ENCODE measurements at regions not wholly inside any gene's neighbourhood (a gene's known extent, or its start where the extent isn't known, plus 50 kb on each side); places are given as distances from the start of the nearest gene placed in this dataset.

DNA sequence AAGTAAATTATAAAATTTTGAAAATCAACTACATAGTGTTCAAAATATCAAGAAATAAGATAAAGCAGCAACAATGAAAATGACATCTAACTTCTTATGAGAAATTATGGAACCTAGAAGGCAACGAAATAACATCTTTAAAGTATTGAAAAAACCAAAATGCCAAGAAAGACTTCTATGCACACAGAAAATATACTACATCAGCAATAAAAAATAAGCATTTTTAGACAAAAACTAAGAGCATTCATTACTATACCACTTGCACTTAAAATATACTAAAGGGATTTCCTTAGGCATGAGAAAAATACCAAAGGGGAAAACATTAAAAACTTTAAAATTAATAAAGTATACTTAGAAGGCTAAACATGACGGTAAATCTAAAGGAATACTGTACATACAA, 556.3 kb downstream of the NUP35 start:
- TF ChIP-seq GATA2 (IDR thresholded peaks at IDR 0.05; ENCODE audit: insufficient read depth, insufficient read length, low read depth, low read length) (no peak), EZH2 (IDR thresholded peaks at IDR 0.05; ENCODE audit: borderline replicate concordance, low read depth, low read length, severe bottlenecking) (no peak), POLR2AphosphoS5 (IDR thresholded peaks at IDR 0.05; ENCODE audit: insufficient read depth, low read depth, low read length) (no peak), FOS (IDR thresholded peaks at IDR 0.05; ENCODE audit: borderline replicate concordance, insufficient read depth, low read length) (no peak), MYC (IDR thresholded peaks at IDR 0.05; ENCODE audit: low read depth, low read length) (no peak), JUN (IDR thresholded peaks at IDR 0.05; ENCODE audit: borderline replicate concordance, insufficient read depth, insufficient read length, low read depth) (no peak), POLR2A (IDR thresholded peaks at IDR 0.05; ENCODE audit: low read depth, low read length) (no peak)
- TF ChIP-seq, protein P1, sequence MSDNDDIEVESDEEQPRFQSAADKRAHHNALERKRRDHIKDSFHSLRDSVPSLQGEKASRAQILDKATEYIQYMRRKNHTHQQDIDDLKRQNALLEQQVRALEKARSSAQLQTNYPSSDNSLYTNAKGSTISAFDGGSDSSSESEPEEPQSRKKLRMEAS (IDR thresholded peaks at IDR 0.05; ENCODE audit: insufficient read depth, insufficient read length): no peak
- TF ChIP-seq, protein P2, sequence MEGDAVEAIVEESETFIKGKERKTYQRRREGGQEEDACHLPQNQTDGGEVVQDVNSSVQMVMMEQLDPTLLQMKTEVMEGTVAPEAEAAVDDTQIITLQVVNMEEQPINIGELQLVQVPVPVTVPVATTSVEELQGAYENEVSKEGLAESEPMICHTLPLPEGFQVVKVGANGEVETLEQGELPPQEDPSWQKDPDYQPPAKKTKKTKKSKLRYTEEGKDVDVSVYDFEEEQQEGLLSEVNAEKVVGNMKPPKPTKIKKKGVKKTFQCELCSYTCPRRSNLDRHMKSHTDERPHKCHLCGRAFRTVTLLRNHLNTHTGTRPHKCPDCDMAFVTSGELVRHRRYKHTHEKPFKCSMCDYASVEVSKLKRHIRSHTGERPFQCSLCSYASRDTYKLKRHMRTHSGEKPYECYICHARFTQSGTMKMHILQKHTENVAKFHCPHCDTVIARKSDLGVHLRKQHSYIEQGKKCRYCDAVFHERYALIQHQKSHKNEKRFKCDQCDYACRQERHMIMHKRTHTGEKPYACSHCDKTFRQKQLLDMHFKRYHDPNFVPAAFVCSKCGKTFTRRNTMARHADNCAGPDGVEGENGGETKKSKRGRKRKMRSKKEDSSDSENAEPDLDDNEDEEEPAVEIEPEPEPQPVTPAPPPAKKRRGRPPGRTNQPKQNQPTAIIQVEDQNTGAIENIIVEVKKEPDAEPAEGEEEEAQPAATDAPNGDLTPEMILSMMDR (IDR thresholded peaks at IDR 0.05; ENCODE audit: extremely low read depth in 1 of 2, insufficient read depth in 1 of 2, low read depth in 1 of 2, low read length in 2 of 2): no peak
- intact Hi-C loops (cut with micrococcal nuclease): no loop called here
- H3K79me2 ChIP-seq (ENCODE audit: control insufficient read depth, insufficient read depth, low read length): no peaks in the 10 kb centered on the region
- no peaks in the 10 kb centered on the region for H3K4me1 ChIP-seq (ENCODE audit: control insufficient read depth, extremely low read depth, insufficient read depth, low read length)
- no peak overlapping the region for H2AFZ ChIP-seq (ENCODE audit: low read depth, low read length)
- H3K9me1 ChIP-seq (replicated peaks; ENCODE audit: control insufficient read depth, extremely low read depth, insufficient read depth, low read length): no peaks in the 10 kb centered on the region
- H3K9ac ChIP-seq (replicated peaks; ENCODE audit: extremely low read depth, insufficient read depth, low read length): no peak overlapping the region
- no peak for DNase-seq (ENCODE audit: low read depth, low spot score)
- ChIA-PET CTCF (no interaction called here), POLR2A (no interaction called here)
- no peaks in the 10 kb centered on the region for H3K9me3 ChIP-seq (replicated peaks; ENCODE audit: control insufficient read depth, insufficient read depth, low read length)
- H3K36me3 ChIP-seq (ENCODE audit: control insufficient read depth in 2 of 2, extremely low read depth in 1 of 2, insufficient read depth in 2 of 2, low read length in 2 of 2): no peaks in the 10 kb centered on the region
- H3K27ac ChIP-seq (ENCODE audit: insufficient read depth, low read depth, low read length): no peak overlapping the region
- dilution Hi-C loops (cut with MboI; ENCODE audit: extremely low pct_ligation_motif_present, low sequenced_read_pairs): no loop called here
- no peak overlapping the region for H3K4me2 ChIP-seq (ENCODE audit: insufficient read depth, low read length)
- BruUV-seq (replicated peaks): no TSS peak
- H3K27me3 ChIP-seq (ENCODE audit: control insufficient read depth in 2 of 2, insufficient read depth in 2 of 2, low read length in 2 of 2): no peaks in the 10 kb centered on the region
- H4K20me1 ChIP-seq (replicated peaks; ENCODE audit: control insufficient read depth, extremely low read depth, insufficient read depth, low read length): no peaks in the 10 kb centered on the region
- H3K4me3 ChIP-seq (replicated peaks in 1 of 3; ENCODE audit: insufficient read depth in 1 of 3, low read depth in 1 of 3, low read length in 3 of 3): no peak overlapping the region
- FAIRE-seq: no peak

Data from endothelial cell of umbilical vein (primary cell).